Right kidney (tissue), 1 donor: ENCODE measurements at regions not wholly inside any gene's neighbourhood (a gene's known extent, or its start where the extent isn't known, plus 50 kb on each side); places are given as distances from the start of the nearest gene placed in this dataset.

Experiments
- DNase-seq: peaks from one replicate; pipeline ENCODE4 v3.0.0-alpha.2; 2016

GRCh38 chr3:59540241-59540640, 490.4 kb upstream of the CFAP20DC start:
- no peak for DNase-seq

GRCh38 chr3:59538753-59539432, 489.1 kb upstream of the CFAP20DC start:
- no peak for DNase-seq

GRCh38 chr3:59535791-59536221, 486.0 kb upstream of the CFAP20DC start:
- DNase-seq = no peak

GRCh38 chr3:59531994-59532393, 482.2 kb upstream of the CFAP20DC start:
- DNase-seq = peak; percentile 19

DNA sequence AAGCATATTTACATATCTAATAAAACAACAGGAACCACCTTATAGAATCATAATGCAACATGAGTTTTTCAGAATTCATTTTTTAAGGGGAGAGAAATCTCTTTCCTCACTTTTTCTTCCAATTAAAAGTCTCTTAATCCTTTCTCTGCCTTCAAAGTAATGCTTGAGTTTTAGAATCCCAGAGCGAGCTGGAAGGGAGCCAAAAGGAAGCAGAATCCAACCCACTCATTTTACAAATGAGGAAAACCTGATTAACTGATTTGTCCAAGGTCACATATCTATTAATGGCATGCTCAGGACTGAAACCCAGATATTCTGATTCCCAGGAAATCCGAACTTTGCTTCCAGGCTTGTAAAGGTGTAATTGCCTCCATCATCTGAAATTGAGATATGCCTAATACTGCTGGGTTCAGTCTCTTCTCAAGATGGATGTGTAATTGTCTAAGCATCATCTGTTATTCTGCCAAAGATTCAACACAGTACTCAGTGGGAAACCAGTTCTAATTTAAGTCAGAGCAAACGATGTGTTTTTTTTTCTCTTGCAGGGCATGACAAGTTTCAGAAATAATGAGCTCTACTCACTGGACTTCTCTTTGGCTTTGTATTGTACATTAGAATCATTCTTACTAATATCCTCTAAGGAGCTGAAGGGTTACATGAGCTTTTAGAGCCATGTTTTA, 481.4 kb upstream of the CFAP20DC start:
- DNase-seq = no peak

GRCh38 chr3:59528251-59528650, 478.4 kb upstream of the CFAP20DC start:
- DNase-seq = no peak

DNA sequence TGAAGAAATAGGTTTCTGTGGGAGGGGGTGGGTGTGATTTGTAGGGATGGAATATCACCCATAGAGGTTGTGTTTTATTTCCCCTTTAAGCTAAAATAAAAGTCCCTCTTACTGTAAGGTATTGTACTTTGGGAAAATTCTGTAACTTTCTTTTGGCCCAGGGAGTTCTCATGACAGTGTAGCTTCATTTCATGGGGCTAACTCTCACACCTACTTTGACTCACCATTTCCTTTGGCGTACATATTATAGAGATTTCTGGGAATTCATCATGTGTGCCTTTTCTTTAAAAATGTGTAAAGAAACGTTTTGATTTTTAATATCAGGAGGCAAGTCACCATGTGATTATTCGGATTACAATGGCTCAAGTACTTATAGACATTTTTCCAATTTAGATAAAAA, 477.7 kb upstream of the CFAP20DC start:
- no peak for DNase-seq

DNA sequence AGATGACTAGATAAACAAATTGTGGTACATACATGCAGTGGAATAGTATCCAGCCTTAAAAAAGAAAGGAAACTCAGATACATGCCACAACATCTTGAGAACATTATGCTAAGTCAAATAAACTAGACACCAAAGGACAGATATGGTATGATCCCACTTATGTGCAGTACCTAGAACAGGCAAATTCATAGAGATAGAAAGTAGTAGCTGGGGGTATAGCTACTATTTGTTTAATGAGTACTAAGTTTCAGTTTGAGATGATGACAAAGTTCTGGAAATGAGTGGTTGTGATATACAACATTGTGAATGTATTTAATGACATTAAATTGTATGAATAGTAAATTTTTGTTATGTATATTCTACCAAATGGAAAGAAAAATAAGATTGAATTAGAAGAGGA, 477.2 kb upstream of the CFAP20DC start:
- DNase-seq = no peak

- DNase-seq = no peak
Observed at GRCh38 chr3:59522550-59522949, 472.7 kb upstream of the CFAP20DC start.

DNA sequence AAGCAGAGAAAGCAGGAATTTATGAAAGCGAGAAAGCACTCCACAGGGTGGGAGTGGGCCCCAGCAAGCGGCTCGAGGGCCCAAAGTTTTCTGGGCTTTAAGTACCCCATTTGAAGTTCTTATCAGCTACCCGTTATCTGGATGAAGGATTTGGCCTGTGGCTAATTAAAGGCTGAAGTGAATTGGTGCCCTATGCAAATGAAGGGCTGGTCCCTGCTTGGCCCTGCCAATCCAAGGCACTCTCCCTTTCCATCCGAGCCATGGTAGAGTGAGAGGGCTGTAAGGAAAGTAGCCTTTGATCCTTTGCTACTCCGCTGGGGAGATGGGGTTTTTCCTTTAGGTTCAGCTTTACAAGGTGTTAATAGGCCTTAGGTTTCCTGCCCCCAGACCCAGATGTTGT, 469.3 kb upstream of the CFAP20DC start:
- no peak for DNase-seq

DNA sequence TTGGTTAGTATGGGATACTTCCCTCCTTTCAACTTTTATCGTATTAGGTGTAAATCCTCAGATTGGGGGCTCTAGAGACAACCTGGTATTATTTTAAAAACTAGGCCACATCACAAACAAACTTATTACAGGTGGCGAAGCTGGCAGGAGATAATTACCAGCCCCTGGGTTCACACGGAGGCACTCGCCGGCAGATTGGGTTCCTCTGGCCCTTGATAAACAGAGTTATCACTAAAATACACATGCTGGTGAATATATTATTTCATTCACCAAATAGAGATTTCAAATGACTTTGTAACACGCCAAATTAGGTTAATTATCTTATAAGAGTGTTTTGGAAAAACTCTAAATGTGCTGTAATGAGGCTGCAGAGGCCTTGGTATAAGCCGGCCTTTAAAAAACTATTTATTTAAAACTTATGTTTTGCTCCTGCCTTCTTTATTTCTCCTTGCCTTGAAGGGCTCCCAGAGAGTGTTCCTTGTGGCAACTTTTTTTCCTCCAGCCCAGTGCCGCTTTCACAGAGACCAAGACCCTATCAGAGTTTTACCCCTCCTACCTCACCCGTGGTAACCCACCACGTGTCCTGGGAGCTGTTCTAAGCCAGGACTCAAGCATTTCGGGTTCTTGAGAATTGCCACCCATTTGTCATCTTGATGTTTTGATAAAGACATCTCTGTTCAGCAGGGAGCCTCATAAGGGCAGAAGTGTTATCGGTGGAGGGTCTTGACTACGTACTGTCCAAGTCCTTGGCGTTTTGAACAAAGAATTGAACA, 468.6 kb upstream of the CFAP20DC start:
- DNase-seq = no peak

DNA sequence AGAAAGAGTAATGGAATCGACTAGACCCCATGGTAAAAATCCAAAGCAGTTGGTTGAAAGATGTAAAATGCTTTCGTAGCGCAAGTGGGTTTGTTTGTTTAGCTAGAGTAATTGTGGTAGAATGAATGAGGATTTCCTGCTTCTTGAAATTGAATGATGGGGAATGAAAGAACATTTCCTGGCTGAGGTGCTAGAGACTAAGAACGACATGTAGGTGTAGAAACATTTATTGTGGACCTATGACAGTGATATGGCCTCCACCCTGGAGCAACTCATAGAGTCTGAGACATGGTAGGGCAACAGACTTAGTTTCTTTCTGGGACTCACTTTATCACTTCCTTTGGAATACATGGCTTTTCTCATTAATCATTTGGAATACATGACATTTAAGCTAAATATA, 467.6 kb upstream of the CFAP20DC start:
- no peak for DNase-seq

- DNase-seq = no peak
Observed at GRCh38 chr3:59515966-59516365, 466.1 kb upstream of the CFAP20DC start.

GRCh38 chr3:59514865-59515482, 465.1 kb upstream of the CFAP20DC start:
- no peak for DNase-seq

GRCh38 chr3:59513570-59513969, 463.7 kb upstream of the CFAP20DC start:
- DNase-seq = no peak

- DNase-seq = no peak
Observed at GRCh38 chr3:59512066-59512465, 462.2 kb upstream of the CFAP20DC start.

- no peak for DNase-seq
Observed at GRCh38 chr3:59510576-59510975, 460.8 kb upstream of the CFAP20DC start.

DNA sequence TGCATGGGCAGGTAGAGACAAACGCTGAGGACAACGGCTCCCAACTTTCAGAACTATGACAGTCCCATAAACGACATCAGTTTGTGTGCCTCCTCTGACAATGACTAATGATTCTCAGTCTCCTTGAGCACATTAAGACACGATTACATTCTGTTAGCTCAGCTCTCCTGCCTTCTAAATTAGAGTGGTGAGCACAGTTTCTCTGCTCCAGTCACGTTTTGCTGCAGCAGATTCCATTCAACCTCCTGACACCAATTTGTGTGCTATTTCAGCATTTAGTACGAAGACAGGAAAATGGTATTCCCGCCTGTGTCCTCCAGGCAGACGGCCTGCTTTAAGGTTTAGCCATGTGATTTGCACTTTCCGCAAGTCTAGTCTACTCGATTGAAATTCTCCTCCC, 458.4 kb upstream of the CFAP20DC start:
- DNase-seq = no peak

DNA sequence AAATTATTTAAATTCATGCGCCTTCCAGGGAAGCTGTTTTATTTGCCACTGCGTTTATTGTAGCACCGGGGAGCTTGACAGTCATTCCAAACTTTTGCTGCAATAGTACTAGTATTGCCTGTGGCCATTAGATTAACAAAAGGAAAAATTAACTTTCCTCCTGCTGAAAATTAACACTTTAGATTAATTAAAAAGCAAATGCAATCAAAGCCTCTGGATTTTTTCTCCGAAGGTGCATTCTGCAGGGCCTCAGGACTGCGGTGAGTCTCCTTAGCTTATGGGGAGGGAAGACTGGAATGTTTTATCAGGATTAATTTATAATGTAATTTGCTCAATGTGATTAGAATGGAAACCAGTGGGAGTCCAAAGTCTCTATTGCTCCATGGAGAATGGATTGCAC, 456.4 kb upstream of the CFAP20DC start:
- no peak for DNase-seq

DNA sequence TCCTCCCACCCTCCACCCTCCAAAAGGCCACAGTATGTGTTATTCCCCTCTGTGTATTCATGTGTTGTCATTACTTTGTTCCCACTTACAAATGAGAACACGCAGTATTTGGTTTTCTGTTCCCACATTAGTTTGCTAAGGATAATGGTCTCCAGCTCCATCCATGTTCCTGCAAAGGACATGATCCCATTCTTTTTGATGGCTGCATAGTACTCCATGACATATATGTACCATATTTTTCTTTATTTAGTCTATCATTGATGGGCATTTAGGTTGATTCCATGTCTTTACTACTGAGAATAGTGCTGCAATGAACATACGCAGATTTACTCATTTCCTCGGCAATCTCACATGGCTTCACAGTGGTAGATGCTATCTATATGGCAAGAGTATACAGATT, 453.6 kb upstream of the CFAP20DC start:
- DNase-seq = no peak

- DNase-seq = no peak
Observed at GRCh38 chr3:59502806-59503205, 453.0 kb upstream of the CFAP20DC start.

DNA sequence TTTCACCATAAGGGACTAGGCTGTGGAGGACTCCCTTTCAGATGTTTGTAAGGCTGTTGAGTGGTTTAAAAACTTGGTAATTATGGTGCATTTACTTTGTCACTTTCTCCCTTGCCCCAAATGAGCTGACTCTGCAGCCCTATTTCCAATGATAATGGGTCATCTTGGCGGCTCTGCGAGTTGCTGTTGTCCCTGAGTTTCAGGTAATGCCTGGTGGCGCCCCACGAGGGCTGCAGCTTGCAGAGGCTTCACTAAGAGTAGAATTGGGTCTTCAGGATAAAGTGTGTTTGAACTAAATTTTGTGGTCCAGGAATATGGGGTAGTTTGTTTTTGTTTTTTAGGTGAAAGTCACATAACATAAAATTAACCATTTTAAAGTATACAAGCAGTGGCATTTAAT, 450.1 kb upstream of the CFAP20DC start:
- no peak for DNase-seq

- DNase-seq = peak; percentile 12
Observed at GRCh38 chr3:59499000-59499399, 449.2 kb upstream of the CFAP20DC start.
